ENCODE measurements at regions not wholly inside any gene's neighbourhood (a gene's known extent, or its start where the extent isn't known, plus 50 kb on each side); places are given as distances from the start of the nearest gene placed in this dataset.

DNA sequence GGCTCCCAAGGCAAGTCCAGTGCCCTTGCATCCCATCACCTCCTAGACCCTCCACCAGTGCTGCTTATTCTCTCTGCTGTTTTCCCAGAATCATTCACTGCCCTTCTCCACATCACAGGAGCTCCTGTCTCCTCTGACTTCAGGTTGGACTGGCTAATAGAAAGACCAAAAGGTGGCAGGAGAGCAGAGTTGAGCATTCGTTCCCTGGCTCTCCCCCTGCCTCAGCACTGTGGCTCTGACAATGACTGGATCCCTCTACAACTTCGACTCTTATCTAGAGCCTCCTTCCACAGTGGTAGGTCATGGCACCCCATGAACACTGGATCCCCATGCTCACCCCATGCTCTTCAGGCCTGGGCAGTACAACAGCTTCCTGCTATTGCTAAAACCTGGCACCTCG is 243.6 kb downstream of the LRRN1 start:
- TF ChIP-seq NR1H2 (CRISPR knock-in tag; IDR thresholded peaks at IDR 0.05) (no peak), CBFB (CRISPR knock-in tag; IDR thresholded peaks at IDR 0.05; ENCODE audit: low read depth) (no peak), IRF2 (CRISPR knock-in tag; IDR thresholded peaks at IDR 0.05; ENCODE audit: borderline replicate concordance, low read depth) (no peak), TCF7 (CRISPR knock-in tag; IDR thresholded peaks at IDR 0.05; ENCODE audit: low read depth) (no peak), ZNF671 (CRISPR knock-in tag; IDR thresholded peaks at IDR 0.05) (no peak), NFATC4 (CRISPR knock-in tag; IDR thresholded peaks at IDR 0.05) (no peak), ELF4 (CRISPR knock-in tag; IDR thresholded peaks at IDR 0.05; ENCODE audit: low read depth) (no peak), CREB1 (CRISPR knock-in tag; IDR thresholded peaks at IDR 0.05) (no peak), PRRX2 (CRISPR knock-in tag; IDR thresholded peaks at IDR 0.05) (no peak)
- TF ChIP-seq, protein P1, sequence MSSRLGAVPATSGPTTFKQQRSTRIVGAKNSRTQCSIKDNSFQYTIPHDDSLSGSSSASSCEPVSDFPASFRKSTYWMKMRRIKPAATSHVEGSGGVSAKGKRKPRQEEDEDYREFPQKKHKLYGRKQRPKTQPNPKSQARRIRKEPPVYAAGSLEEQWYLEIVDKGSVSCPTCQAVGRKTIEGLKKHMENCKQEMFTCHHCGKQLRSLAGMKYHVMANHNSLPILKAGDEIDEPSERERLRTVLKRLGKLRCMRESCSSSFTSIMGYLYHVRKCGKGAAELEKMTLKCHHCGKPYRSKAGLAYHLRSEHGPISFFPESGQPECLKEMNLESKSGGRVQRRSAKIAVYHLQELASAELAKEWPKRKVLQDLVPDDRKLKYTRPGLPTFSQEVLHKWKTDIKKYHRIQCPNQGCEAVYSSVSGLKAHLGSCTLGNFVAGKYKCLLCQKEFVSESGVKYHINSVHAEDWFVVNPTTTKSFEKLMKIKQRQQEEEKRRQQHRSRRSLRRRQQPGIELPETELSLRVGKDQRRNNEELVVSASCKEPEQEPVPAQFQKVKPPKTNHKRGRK (CRISPR knock-in tag; IDR thresholded peaks at IDR 0.05; ENCODE audit: borderline replicate concordance): no peak
- TF ChIP-seq, protein P2, sequence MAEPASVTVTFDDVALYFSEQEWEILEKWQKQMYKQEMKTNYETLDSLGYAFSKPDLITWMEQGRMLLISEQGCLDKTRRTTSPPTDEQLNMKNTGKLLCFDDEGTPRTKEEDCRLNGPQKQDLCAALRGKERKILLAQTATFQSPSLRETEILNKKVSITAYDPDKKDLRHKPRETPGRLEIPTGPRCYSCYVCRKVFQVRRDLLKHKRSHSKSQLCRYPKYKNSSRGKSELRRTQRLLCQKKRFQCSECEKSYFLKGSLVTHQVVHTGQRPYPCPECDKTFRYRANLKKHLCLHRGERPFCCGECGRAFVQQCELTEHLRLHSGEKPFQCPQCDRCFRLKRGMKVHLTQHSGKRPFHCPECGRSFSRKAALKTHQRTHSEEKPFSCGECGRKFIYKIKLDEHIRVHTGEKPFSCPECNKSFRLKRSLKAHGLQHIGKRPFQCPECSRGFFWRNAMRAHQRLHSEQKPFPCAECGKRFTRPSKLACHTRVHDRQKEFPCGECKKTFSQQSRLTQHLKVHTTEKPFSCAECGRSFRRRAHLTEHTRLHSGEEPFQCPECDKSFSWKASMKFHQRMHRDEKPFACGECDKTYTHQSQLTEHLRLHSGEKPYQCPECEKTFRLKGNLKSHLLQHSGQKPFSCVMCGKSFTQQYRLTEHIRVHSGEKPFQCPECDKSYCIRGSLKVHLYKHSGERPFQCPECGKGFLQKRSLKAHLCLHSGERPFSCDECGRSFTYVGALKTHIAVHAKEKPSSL (CRISPR knock-in tag; conservative IDR thresholded peaks at IDR 0.05): no peak
- TF ChIP-seq, protein P3, sequence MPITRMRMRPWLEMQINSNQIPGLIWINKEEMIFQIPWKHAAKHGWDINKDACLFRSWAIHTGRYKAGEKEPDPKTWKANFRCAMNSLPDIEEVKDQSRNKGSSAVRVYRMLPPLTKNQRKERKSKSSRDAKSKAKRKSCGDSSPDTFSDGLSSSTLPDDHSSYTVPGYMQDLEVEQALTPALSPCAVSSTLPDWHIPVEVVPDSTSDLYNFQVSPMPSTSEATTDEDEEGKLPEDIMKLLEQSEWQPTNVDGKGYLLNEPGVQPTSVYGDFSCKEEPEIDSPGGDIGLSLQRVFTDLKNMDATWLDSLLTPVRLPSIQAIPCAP (CRISPR knock-in tag; IDR thresholded peaks at IDR 0.05): no peak
- TF ChIP-seq, protein P4, sequence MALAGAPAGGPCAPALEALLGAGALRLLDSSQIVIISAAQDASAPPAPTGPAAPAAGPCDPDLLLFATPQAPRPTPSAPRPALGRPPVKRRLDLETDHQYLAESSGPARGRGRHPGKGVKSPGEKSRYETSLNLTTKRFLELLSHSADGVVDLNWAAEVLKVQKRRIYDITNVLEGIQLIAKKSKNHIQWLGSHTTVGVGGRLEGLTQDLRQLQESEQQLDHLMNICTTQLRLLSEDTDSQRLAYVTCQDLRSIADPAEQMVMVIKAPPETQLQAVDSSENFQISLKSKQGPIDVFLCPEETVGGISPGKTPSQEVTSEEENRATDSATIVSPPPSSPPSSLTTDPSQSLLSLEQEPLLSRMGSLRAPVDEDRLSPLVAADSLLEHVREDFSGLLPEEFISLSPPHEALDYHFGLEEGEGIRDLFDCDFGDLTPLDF (CRISPR knock-in tag; IDR thresholded peaks at IDR 0.05): no peak
- TF ChIP-seq, protein P5, sequence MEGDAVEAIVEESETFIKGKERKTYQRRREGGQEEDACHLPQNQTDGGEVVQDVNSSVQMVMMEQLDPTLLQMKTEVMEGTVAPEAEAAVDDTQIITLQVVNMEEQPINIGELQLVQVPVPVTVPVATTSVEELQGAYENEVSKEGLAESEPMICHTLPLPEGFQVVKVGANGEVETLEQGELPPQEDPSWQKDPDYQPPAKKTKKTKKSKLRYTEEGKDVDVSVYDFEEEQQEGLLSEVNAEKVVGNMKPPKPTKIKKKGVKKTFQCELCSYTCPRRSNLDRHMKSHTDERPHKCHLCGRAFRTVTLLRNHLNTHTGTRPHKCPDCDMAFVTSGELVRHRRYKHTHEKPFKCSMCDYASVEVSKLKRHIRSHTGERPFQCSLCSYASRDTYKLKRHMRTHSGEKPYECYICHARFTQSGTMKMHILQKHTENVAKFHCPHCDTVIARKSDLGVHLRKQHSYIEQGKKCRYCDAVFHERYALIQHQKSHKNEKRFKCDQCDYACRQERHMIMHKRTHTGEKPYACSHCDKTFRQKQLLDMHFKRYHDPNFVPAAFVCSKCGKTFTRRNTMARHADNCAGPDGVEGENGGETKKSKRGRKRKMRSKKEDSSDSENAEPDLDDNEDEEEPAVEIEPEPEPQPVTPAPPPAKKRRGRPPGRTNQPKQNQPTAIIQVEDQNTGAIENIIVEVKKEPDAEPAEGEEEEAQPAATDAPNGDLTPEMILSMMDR (IDR thresholded peaks at IDR 0.05): no peak
- TF ChIP-seq, protein P6, sequence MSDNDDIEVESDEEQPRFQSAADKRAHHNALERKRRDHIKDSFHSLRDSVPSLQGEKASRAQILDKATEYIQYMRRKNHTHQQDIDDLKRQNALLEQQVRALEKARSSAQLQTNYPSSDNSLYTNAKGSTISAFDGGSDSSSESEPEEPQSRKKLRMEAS (CRISPR knock-in tag; IDR thresholded peaks at IDR 0.05): no peak
- TF ChIP-seq, protein P7, sequence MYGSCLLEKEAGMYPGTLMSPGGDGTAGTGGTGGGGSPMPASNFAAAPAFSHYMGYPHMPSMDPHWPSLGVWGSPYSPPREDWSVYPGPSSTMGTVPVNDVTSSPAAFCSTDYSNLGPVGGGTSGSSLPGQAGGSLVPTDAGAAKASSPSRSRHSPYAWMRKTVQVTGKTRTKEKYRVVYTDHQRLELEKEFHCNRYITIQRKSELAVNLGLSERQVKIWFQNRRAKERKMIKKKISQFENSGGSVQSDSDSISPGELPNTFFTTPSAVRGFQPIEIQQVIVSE (CRISPR knock-in tag; IDR thresholded peaks at IDR 0.05; ENCODE audit: borderline replicate concordance): no peak
- TF ChIP-seq, protein P8, sequence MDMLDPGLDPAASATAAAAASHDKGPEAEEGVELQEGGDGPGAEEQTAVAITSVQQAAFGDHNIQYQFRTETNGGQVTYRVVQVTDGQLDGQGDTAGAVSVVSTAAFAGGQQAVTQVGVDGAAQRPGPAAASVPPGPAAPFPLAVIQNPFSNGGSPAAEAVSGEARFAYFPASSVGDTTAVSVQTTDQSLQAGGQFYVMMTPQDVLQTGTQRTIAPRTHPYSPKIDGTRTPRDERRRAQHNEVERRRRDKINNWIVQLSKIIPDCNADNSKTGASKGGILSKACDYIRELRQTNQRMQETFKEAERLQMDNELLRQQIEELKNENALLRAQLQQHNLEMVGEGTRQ (CRISPR knock-in tag; IDR thresholded peaks at IDR 0.05): no peak
- TF ChIP-seq, protein P9, sequence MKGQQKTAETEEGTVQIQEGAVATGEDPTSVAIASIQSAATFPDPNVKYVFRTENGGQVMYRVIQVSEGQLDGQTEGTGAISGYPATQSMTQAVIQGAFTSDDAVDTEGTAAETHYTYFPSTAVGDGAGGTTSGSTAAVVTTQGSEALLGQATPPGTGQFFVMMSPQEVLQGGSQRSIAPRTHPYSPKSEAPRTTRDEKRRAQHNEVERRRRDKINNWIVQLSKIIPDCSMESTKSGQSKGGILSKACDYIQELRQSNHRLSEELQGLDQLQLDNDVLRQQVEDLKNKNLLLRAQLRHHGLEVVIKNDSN (CRISPR knock-in tag; IDR thresholded peaks at IDR 0.05): no peak
- peaks cover 13% of the 10 kb centered on the region for H3K9me3 Mint-ChIP-seq
- no peak overlapping the region for H3K27ac Mint-ChIP-seq
- H3K4me3 Mint-ChIP-seq: no peak overlapping the region
- H3K4me1 Mint-ChIP-seq: no peaks in the 10 kb centered on the region
- no peaks in the 10 kb centered on the region for H3K36me3 Mint-ChIP-seq
- peak; percentile 60 for ATAC-seq
- ChIA-PET POLR2A (no interaction called here), CTCF (no interaction called here)
- DNase-seq (ENCODE audit: low spot score): no peak
- H3K27me3 Mint-ChIP-seq (ENCODE audit: low read depth): no peaks in the 10 kb centered on the region
